Heart left ventricle (tissue), 16 donors: ENCODE measurements at regions not wholly inside any gene's neighbourhood (a gene's known extent, or its start where the extent isn't known, plus 50 kb on each side); places are given as distances from the start of the nearest gene placed in this dataset.

Source experiments
- ATAC-seq, 4 donors: fragments of 200-7000 bp; cut with Tn5 transposase; one replicate each; pipeline ENCODE4 v1.9.1; 2020 to 2022; ENCODE audit warnings: moderate library complexity in 4 of 4, mild to moderate bottlenecking in 3 of 4, moderate number of reproducible peaks in 1 of 4
- DNase-seq, 5 donors: peaks; one replicate each; pipeline ENCODE4 v3.0.0-alpha.2; 2020
- H3K27ac ChIP-seq, 12 donors: fragments of 200-600 bp; sonication (generic) in 4 of 12; one replicate each; pipeline versions ENCODE4 v1.5.0 to v1.8.0; 2016 to 2022; ENCODE audit warnings: mild to moderate bottlenecking in 2 of 12
- H3K27me3 ChIP-seq, 9 donors: fragments of 200-600 bp; sonication (generic) in 2 of 9; one replicate each; pipeline versions ENCODE4 v1.5.1 to v1.8.0; 2016 to 2022; ENCODE audit warnings: mild to moderate bottlenecking in 3 of 9
- H3K36me3 ChIP-seq, 9 donors: fragments of 200-600 bp; sonication (generic) in 2 of 9; one replicate each; pipeline versions ENCODE4 v1.5.0 to v1.8.0; 2018 to 2022; ENCODE audit warnings: mild to moderate bottlenecking in 2 of 9
- H3K4me1 ChIP-seq, 12 donors: fragments of 200-600 bp; sonication (generic) in 4 of 12; one replicate each; pipeline versions ENCODE4 v1.5.0 to v1.8.0; 2016 to 2022; ENCODE audit warnings: mild to moderate bottlenecking in 3 of 12
- H3K4me3 ChIP-seq, 12 donors: fragments of 200-600 bp; sonication (generic) in 4 of 12; one replicate each; pipeline versions ENCODE4 v1.5.0 to v1.8.0; 2017 to 2022; ENCODE audit warnings: mild to moderate bottlenecking in 9 of 12, moderate library complexity in 4 of 12
- H3K9me3 ChIP-seq, 12 donors: fragments of 200-600 bp; sonication (generic) in 4 of 12; one replicate each; pipeline versions ENCODE4 v1.5.0 to v1.8.0; 2016 to 2022; ENCODE audit warnings: mild to moderate bottlenecking in 1 of 12
- POLR2A ChIP-seq, 2 donors: fragments of 450-650 bp; IDR thresholded peaks; one replicate each; pipeline ENCODE4 v1.6.1; 2017; ENCODE audit warnings: antibody characterized with exemption in 2 of 2, mild to moderate bottlenecking in 2 of 2, moderate library complexity in 2 of 2
- whole genome bisulfite sequencing, 4 donors: extraction: QIAGEN DNeasy Blood & Tissue Kit in 2 of 4; methylation state at CpG; one replicate each; pipeline versions ENCODE4 v1.1.5 to v1.1.7; 2013 to 2018; 5-methylcytosine and 5-hydroxymethylcytosine counted together
- intact Hi-C, 10 donors: fragments of 100-400 bp; cut with DNase I; formaldehyde crosslinking; loops; one replicate each; pipeline versions ENCODE4 v1.11.1 to v1.14.2; 2022
- TF ChIP-seq, protein P1 (sequence below), 12 donors: fragments of 200-600 bp; sonication (generic) in 4 of 12; IDR thresholded peaks; one replicate each; pipeline versions ENCODE4 v1.5.0 to v1.8.0; 2018 to 2022; ENCODE audit warnings: antibody characterized with exemption in 12 of 12, mild to moderate bottlenecking in 5 of 12
- donor health status: ischemic (EF 13 %, LVEDD 7.1; RV severe dilation, severe dysfunction).
- donor health status: healthy with polysubstance abuse.
- donor health status: DM: no; HTN: yes; CAD: no.
- donor health status: DM: no; HTN: no; CAD: no.
- donor health status: ischemic (EF 25% LVEDD 6.9; RV normal size, moderate dysfunction).
- donor health status: ischemic (EF 25% LVEDD 5.7; RV mildly dilated, moderate dysfunction).
- donor health status: healthy.
- donor health status: DM: yes; HTN: yes; CAD: no.
- donor health status: ischemic (EF 35%, LVEDD 5.7; RV mildly dilated, moderate dysfunction).
- donor health status: nonischemic (EF 11% LVEDD 7.7; RV severe dilation, severe dysfunction).
- donor health status: DM: yes; HTN: yes; CAD: no.
- donor health status: PGD.
- donor health status: ischemic (EF 29% LVEDD 5.4; RV normal size, mild dysfunction).
- donor health status: nonischemic (EF 23%, LVEDD 6.1; RV moderate dilation, normal function).

DNA sequence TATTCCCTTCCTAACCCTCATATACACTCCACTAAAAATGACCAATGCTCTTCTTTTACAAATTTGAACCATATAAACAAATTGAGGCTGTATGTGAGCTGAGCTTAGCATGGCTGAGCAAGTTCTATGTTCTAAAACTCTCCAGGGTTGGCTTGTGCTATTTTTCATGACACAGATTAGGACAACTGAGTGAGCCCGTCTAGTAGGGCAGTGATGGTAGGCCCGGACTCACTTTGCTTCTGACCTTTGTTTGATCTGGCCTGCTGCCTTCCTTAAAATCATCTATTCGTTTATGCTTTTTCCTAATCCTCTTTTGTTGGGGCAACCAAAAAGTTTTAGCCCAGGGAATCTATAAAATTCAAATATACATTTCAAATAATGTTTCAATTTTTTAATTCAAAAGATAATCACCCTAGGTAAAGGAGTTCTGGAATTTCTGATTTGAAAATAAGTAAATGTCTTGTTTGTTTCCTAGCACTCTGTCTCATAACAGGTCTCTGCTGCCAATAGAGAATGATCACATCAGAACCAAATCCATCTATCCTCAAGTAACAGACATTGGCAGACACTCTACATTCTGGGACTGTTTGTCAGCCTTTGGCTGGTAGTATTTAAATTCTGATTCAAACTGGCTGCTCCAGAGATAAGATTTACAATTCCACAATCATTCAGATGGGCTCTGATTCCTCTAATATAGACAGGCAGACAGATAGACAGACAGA, 217.0 kb upstream of the TARS1 start:
- no peak overlapping the region for H3K4me3 ChIP-seq
- peak in 2 of 4 donors; percentile 22 to 47 for ATAC-seq
- intact Hi-C loops = no loop called here
- H3K27ac ChIP-seq = peak overlapping the region in 2 of 12 donors; percentile 22 to 30
- whole genome bisulfite sequencing, 4 donors = 58 to 66% (median 61%) methylated on average over 3 of the region's 3 CpGs
- peaks cover 0 to 25% (median 2%) of the 10 kb centered on the region in 12 donors for H3K4me1 ChIP-seq
- TF ChIP-seq POLR2A (IDR thresholded peaks at IDR 0.05) = no peak
- TF ChIP-seq, protein P1, sequence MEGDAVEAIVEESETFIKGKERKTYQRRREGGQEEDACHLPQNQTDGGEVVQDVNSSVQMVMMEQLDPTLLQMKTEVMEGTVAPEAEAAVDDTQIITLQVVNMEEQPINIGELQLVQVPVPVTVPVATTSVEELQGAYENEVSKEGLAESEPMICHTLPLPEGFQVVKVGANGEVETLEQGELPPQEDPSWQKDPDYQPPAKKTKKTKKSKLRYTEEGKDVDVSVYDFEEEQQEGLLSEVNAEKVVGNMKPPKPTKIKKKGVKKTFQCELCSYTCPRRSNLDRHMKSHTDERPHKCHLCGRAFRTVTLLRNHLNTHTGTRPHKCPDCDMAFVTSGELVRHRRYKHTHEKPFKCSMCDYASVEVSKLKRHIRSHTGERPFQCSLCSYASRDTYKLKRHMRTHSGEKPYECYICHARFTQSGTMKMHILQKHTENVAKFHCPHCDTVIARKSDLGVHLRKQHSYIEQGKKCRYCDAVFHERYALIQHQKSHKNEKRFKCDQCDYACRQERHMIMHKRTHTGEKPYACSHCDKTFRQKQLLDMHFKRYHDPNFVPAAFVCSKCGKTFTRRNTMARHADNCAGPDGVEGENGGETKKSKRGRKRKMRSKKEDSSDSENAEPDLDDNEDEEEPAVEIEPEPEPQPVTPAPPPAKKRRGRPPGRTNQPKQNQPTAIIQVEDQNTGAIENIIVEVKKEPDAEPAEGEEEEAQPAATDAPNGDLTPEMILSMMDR (IDR thresholded peaks at IDR 0.05) = no peak
- no peak for DNase-seq
- no peaks in the 10 kb centered on the region for H3K36me3 ChIP-seq
- peaks cover 0 to 10% (median 0%) of the 10 kb centered on the region in 12 donors for H3K9me3 ChIP-seq
- no peaks in the 10 kb centered on the region for H3K27me3 ChIP-seq

DNA sequence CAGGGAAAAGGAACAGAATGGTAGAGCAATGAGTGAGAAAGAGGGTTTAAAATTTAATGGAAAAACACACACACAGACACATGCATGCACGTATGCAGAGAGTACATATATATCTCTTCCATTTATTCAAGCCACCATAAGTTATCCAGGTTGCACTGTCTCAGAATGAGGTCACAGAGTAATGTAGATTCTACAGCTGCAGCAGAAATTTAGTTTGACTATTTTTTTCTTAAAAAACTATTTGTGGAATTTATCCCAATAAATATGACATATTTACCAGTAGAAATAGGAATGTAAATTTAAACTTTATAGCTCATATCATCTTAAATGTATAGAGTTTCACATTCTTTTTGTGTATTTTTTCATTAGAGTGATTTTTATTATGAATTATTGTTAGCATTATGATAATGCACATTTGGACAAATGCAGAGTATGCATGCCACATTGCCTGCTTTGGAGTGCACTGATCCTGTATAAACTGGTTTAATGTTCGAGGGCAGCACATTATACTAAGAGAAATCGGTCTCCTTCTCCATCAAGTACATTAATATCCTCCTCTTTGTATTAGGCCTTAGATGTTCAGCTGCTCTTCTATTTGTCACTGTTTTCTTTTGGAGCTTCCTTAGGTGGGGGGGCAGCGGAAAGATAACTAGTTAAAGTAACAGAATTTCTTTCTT, 216.3 kb upstream of the TARS1 start:
- 86 to 95% (median 91%) methylated on average over 4 of the region's 4 CpGs for WGBS, 4 donors
- Histone ChIP-seq H3K4me1 (peaks cover 0 to 27% (median 5%) of the 10 kb centered on the region in 12 donors), H3K36me3 (no peaks in the 10 kb centered on the region), H3K4me3 (no peak overlapping the region), H3K27me3 (no peaks in the 10 kb centered on the region), H3K9me3 (peaks cover 0 to 10% (median 0%) of the 10 kb centered on the region in 12 donors), H3K27ac (no peak overlapping the region)
- TF ChIP-seq, protein P1 (IDR thresholded peaks at IDR 0.05) = no peak
- no peak for TF ChIP-seq POLR2A (IDR thresholded peaks at IDR 0.05)
- intact Hi-C loops = no loop called here
- DNase-seq (no peak), ATAC-seq (no peak)

DNA sequence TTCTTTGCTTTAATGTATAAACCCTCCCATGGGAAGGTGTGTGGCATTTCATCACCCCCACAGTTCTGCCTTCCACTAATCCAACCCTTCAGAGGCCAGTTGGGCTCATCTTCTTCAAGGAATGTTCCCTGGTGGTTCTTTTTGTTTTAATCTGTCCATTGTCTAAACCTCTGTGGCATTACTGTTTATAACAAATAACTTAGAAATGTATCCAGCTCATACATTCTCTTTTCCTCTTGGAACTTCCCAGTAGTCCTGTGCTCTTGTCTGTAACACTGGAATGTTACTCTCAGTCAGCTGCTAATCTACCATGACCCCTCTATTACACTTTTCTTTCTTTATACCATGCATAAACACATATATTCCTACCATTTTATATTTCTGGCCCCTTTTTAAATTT, 213.5 kb upstream of the TARS1 start:
- intact Hi-C loops = no loop called here

DNA sequence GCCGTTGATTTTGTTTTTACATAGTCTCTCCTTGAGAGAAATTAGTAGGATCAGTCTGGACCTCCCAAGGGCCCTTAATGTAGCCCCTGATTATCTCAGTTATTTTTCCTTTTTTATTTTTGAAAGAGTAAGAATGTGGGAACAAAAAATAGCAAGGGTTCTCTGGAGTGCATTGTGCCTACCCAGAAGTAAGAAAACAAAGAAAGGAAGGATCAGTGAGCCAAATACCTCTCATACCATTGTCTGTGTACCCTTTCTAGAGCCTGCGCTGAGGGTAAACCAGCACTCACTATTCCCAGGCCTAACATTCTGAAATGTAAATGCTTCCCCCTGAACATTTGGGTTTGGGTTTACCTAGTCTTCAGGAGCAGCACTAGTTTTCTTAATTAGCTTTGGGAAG, 213.0 kb upstream of the TARS1 start:
- intact Hi-C loops = no loop called here
- ATAC-seq (no peak), DNase-seq (no peak)
- Histone ChIP-seq H3K9me3 (peaks cover 0 to 10% (median 0%) of the 10 kb centered on the region in 12 donors), H3K27ac (peak overlapping the region in 3 of 12 donors; percentile 10 to 17 (median 14)), H3K27me3 (no peaks in the 10 kb centered on the region), H3K4me1 (peaks cover 0 to 34% (median 6%) of the 10 kb centered on the region in 12 donors), H3K4me3 (no peak overlapping the region), H3K36me3 (no peaks in the 10 kb centered on the region)
- no peak for TF ChIP-seq POLR2A (IDR thresholded peaks at IDR 0.05)
- TF ChIP-seq, protein P1 (IDR thresholded peaks at IDR 0.05) = no peak
- WGBS, 4 donors = 62 to 77% (median 70%) methylated on average over 2 of the region's 2 CpGs

More for the DNA sequence above, 213.5 kb upstream of the TARS1 start:
- DNase-seq (no peak), ATAC-seq (no peak)
- Histone ChIP-seq H3K9me3 (peaks cover 0 to 10% (median 0%) of the 10 kb centered on the region in 12 donors), H3K27ac (peak overlapping the region in 2 of 12 donors; percentile 10 to 17), H3K36me3 (no peaks in the 10 kb centered on the region), H3K4me3 (no peak overlapping the region), H3K4me1 (peaks cover 0 to 34% (median 6%) of the 10 kb centered on the region in 12 donors), H3K27me3 (no peaks in the 10 kb centered on the region)
- TF ChIP-seq POLR2A (IDR thresholded peaks at IDR 0.05) = no peak
- TF ChIP-seq, protein P1 (IDR thresholded peaks at IDR 0.05) = no peak
